CD4-positive, CD25-positive, alpha-beta regulatory T cell (primary cell): ENCODE measurements at regions not wholly inside any gene's neighbourhood (a gene's known extent, or its start where the extent isn't known, plus 50 kb on each side); places are given as distances from the start of the nearest gene placed in this dataset.

ENCODE experiments used
- ATAC-seq, 2 donors: fragments of 150-1000 bp; cut with Tn5 transposase; one replicate each; pipeline ENCODE4 v1.10.0; 2021; ENCODE audit warnings: low read depth in 2 of 2, moderate number of reproducible peaks in 2 of 2, moderate library complexity in 1 of 2
- DNase-seq, 3 donors: peaks; one replicate each; pipeline versions ENCODE4 v3.0.0 to v3.0.0-alpha.2; 2012 to 2022; ENCODE audit warnings: mixed read lengths in 1 of 3
- H3K27ac ChIP-seq: one replicate; pipeline ENCODE4 v1.7.0; 2013; ENCODE audit warnings: mild to moderate bottlenecking, low read length; ENCODE audit not compliant: insufficient read depth, poor library complexity, severe bottlenecking
- H3K27me3 ChIP-seq: one replicate; pipeline ENCODE4 v1.7.0; 2013; ENCODE audit warnings: low read length; ENCODE audit not compliant: control insufficient read depth, insufficient read depth
- H3K36me3 ChIP-seq: one replicate; pipeline ENCODE4 v1.7.0; 2013; ENCODE audit warnings: mild to moderate bottlenecking, low read length, moderate library complexity; ENCODE audit not compliant: control insufficient read depth, insufficient read depth
- H3K4me1 ChIP-seq: 2 replicates; pipeline ENCODE4 v1.7.0; 2013; ENCODE audit warnings: mild to moderate bottlenecking, low read length; ENCODE audit not compliant: insufficient read depth, control insufficient read depth, poor library complexity, severe bottlenecking
- H3K4me3 ChIP-seq: one replicate; pipeline ENCODE4 v1.7.0; 2013; ENCODE audit warnings: low read depth, mild to moderate bottlenecking, low read length, moderate library complexity
- H3K9me3 ChIP-seq, 2 experiments: 1 replicate in 1 of 2; 2 replicates in 1 of 2; pipeline ENCODE4 v1.7.0; 2013; ENCODE audit warnings: low read length in 2 of 2, mild to moderate bottlenecking in 1 of 2, moderate library complexity in 1 of 2; ENCODE audit not compliant: control insufficient read depth in 2 of 2
- H3K27ac Mint-ChIP-seq, 3 donors: one replicate each; pipeline ENCODE4 v1.8.0; 2020 to 2022; ENCODE audit warnings: mild to moderate bottlenecking in 3 of 3, mixed read lengths in 3 of 3, moderate library complexity in 2 of 3
- H3K27me3 Mint-ChIP-seq: one replicate; pipeline ENCODE4 v1.8.0; 2022; ENCODE audit warnings: mild to moderate bottlenecking, mixed read lengths
- H3K36me3 Mint-ChIP-seq: one replicate; pipeline ENCODE4 v1.8.0; 2020; ENCODE audit warnings: mixed read lengths
- H3K4me1 Mint-ChIP-seq, 4 donors: one replicate each; pipeline ENCODE4 v1.8.0; 2020 to 2022; ENCODE audit warnings: mixed read lengths in 4 of 4, mild to moderate bottlenecking in 1 of 4
- H3K4me3 Mint-ChIP-seq, 4 donors: one replicate each; pipeline ENCODE4 v1.8.0; 2020 to 2022; ENCODE audit warnings: mild to moderate bottlenecking in 4 of 4, mixed read lengths in 4 of 4, moderate library complexity in 3 of 4
- H3K9me3 Mint-ChIP-seq, 7 donors: one replicate each; pipeline ENCODE4 v1.8.0; 2020 to 2022; ENCODE audit warnings: mixed read lengths in 7 of 7, mild to moderate bottlenecking in 3 of 7, moderate library complexity in 2 of 7

DNA sequence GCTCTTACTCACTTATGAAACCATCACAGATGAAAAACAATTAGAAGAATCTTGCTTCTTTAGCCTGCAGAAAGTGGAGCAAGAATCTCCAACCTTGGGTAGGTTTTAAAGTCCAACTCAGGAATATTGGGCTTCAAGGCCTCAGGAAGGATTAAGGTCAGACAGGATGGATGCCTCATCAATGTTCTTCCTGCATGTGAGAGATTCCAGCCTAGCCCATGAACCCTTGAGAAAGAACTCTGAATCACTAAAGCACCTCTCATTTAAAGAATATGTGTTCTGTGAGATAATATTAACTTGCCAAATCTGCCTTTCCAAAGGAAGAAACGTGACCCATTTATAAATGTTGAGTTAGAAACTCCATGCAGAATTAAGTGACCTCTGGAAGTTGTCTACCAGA lies 345.2 kb upstream of the CAMK1G start:
- H3K9me3 ChIP-seq = no peaks in the 10 kb centered on the region
- H3K4me1 Mint-ChIP-seq = no peaks in the 10 kb centered on the region
- no peak overlapping the region for H3K4me3 ChIP-seq
- H3K27me3 ChIP-seq = no peaks in the 10 kb centered on the region
- H3K36me3 Mint-ChIP-seq = no peaks in the 10 kb centered on the region
- no peak overlapping the region for H3K4me3 Mint-ChIP-seq
- ATAC-seq (no peak), DNase-seq (no peak)
- no peak overlapping the region for H3K27ac Mint-ChIP-seq
- H3K27me3 Mint-ChIP-seq = peaks cover 4% of the 10 kb centered on the region
- H3K27ac ChIP-seq = no peak overlapping the region
- no peaks in the 10 kb centered on the region for H3K4me1 ChIP-seq
- peaks cover 0 to 2% (median 0%) of the 10 kb centered on the region in 7 donors for H3K9me3 Mint-ChIP-seq
- H3K36me3 ChIP-seq = no peaks in the 10 kb centered on the region

DNA sequence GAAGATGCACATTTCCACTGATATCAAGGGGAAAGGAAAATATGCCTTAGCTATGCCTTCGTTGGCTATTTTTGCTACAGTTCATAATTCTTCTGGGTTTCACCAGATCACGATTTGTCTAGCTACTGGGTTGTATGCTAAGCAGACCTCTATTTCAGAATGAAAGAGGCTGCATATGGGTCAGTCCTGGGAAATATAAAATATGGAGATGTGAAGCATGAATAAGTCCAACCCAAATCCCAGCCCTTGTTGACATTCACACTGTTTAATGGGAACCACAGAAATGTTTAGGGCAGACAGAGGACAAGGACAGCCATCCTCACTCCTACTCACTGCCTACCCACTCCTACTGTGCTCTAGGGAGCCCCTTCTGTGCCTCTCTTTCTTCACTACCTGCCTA lies 343.2 kb upstream of the CAMK1G start:
- no peak for ATAC-seq
- no peaks in the 10 kb centered on the region for H3K4me1 Mint-ChIP-seq

DNA sequence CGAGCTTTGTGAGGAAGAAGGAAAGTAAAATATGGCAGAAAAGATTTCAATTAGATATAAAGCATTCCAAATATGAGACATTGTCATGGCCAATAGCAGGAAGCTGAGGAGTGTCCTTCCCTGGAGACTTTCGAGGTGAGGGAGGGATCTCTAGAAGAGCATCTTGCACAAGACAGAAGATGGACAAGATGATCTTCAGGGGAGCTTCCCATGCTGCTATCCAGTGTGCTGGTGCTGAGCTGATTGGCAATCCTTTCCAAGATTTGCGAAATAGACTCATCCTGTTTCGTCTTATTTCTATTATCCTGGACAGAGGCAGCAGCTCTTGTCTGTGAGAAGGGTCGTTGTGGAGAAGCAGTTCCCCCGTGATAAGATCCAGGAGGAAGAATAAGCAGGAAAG lies 342.0 kb upstream of the CAMK1G start:
- no peaks in the 10 kb centered on the region for H3K4me1 Mint-ChIP-seq
- H3K27ac ChIP-seq = no peak overlapping the region
- H3K9me3 Mint-ChIP-seq = peaks cover 0 to 6% (median 0%) of the 10 kb centered on the region in 7 donors

More for the DNA sequence above, 343.2 kb upstream of the CAMK1G start:
- peaks cover 0 to 3% (median 0%) of the 10 kb centered on the region in 7 donors for H3K9me3 Mint-ChIP-seq
- Histone ChIP-seq H3K4me1 (no peaks in the 10 kb centered on the region), H3K36me3 (no peaks in the 10 kb centered on the region), H3K4me3 (no peak overlapping the region), H3K27ac (no peak overlapping the region), H3K27me3 (no peaks in the 10 kb centered on the region), H3K9me3 (no peaks in the 10 kb centered on the region)
- H3K27ac Mint-ChIP-seq = no peak overlapping the region
- H3K4me3 Mint-ChIP-seq = no peak overlapping the region
- H3K27me3 Mint-ChIP-seq = peaks cover 4% of the 10 kb centered on the region
- H3K36me3 Mint-ChIP-seq = no peaks in the 10 kb centered on the region
- DNase-seq = no peak

DNA sequence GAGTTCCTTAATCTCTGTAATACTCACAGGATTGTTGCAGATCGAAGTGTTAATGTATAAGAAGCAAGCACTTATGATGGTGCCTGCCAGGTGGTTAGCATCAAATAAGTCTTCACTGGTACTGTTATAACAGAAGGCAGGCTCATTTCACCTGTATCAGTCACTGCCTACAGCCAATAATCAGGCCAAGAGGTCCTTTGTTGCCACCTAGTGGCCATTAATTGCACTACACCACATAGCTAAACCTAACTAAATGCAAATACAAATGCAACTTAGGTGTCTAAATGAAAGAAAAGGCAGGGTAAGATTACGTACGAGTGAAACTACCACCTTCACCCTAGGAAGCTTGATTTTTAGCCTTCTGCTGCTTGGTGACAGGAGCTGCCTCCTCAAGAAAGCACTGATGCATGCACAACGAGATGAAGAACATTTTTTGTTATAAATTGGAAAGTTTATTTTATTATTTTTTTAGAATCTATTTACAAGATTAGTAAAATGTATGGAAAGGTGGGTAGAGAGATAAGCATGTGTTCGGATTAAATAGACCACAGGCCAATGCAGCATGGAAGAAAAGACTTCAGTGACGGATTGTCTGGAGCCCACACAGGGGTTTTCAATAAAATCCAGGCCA lies 334.8 kb upstream of the CAMK1G start:
- no peaks in the 10 kb centered on the region for H3K4me1 Mint-ChIP-seq
- H3K27ac ChIP-seq = no peak overlapping the region
- H3K27ac Mint-ChIP-seq = no peak overlapping the region
- H3K36me3 Mint-ChIP-seq = no peaks in the 10 kb centered on the region
- peaks cover 4% of the 10 kb centered on the region for H3K27me3 Mint-ChIP-seq
- H3K4me3 Mint-ChIP-seq = no peak overlapping the region
- peak; percentile 3 to 57 (median 25) for DNase-seq
- no peaks in the 10 kb centered on the region for H3K4me1 ChIP-seq
- no peaks in the 10 kb centered on the region for H3K27me3 ChIP-seq
- no peaks in the 10 kb centered on the region for H3K9me3 ChIP-seq
- H3K36me3 ChIP-seq = no peaks in the 10 kb centered on the region
- H3K4me3 ChIP-seq = no peak overlapping the region
- no peak for ATAC-seq
- H3K9me3 Mint-ChIP-seq = peaks cover 0 to 4% (median 0%) of the 10 kb centered on the region in 7 donors

More for the DNA sequence above, 342.0 kb upstream of the CAMK1G start:
- no peak overlapping the region for H3K4me3 ChIP-seq
- Mint-ChIP-seq H3K27ac (no peak overlapping the region), H3K36me3 (no peaks in the 10 kb centered on the region), H3K4me3 (no peak overlapping the region), H3K27me3 (peaks cover 4% of the 10 kb centered on the region)
- H3K4me1 ChIP-seq = no peaks in the 10 kb centered on the region
- no peak for ATAC-seq
- H3K9me3 ChIP-seq = no peaks in the 10 kb centered on the region
- DNase-seq = no peak
- no peaks in the 10 kb centered on the region for H3K36me3 ChIP-seq
- H3K27me3 ChIP-seq = no peaks in the 10 kb centered on the region

DNA sequence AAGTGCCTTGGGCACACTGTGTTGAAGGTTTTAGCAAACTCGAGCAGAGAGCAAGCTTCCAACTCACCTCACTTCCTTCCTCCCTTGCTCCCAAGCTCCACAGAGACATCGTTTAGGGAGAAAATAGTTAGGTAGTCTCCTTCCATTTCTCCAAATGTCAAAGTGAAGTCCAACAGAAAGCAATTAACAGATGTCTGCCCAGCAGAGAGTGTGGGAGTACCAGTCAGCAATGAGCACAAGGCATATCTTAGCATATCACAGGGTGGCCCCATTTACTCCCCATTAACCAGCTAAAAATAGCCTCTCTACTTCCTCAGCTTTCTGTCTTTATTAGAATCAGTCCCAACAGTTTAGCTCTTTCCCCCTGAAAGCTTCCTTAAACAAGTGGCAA lies 334.2 kb upstream of the CAMK1G start:
- Histone ChIP-seq H3K9me3 (no peaks in the 10 kb centered on the region), H3K36me3 (no peaks in the 10 kb centered on the region), H3K27ac (no peak overlapping the region), H3K4me1 (no peaks in the 10 kb centered on the region), H3K27me3 (no peaks in the 10 kb centered on the region), H3K4me3 (no peak overlapping the region)
- H3K4me1 Mint-ChIP-seq = no peaks in the 10 kb centered on the region
- H3K4me3 Mint-ChIP-seq = no peak overlapping the region
- DNase-seq = no peak
- peaks cover 4% of the 10 kb centered on the region for H3K27me3 Mint-ChIP-seq
- ATAC-seq = no peak
- H3K36me3 Mint-ChIP-seq = no peaks in the 10 kb centered on the region
- peaks cover 0 to 4% (median 0%) of the 10 kb centered on the region in 7 donors for H3K9me3 Mint-ChIP-seq
- no peak overlapping the region for H3K27ac Mint-ChIP-seq

DNA sequence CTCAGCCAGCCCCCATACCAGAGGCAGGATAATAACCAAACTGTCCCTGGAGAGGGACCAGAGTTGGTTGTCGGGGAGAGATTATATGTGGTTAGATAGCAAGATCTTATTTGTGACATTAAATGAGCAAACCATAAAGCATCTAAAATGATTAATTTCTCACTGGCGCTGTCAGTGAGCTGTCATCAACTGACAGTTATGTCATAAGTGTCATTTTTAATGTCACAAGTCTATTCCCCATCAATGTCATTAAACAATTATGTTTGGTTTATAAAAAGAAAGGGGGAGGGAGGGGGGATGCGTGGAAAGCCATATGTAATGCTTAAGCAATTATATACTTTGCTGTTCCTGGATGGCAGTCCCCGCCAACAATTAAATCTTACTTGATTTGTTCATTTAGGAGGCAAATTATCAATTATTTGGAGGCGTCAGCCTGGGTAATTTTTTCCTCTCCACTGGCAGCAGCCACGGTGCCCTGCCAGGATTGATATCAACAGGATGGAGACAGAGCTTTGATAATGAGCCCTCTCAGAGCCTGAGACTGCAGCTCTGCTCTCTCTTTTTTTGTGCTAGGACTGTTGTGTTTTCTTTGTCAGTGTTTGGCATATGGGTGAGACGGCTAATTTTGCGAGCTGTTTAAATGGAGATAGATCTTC lies 333.6 kb upstream of the CAMK1G start:
- ATAC-seq (no peak), DNase-seq (no peak)
- Mint-ChIP-seq H3K9me3 (peaks cover 0 to 4% (median 0%) of the 10 kb centered on the region in 7 donors), H3K36me3 (no peaks in the 10 kb centered on the region), H3K4me3 (no peak overlapping the region), H3K27ac (no peak overlapping the region), H3K4me1 (no peaks in the 10 kb centered on the region), H3K27me3 (peaks cover 4% of the 10 kb centered on the region)
- H3K27ac ChIP-seq = no peak overlapping the region
- H3K27me3 ChIP-seq = no peaks in the 10 kb centered on the region
- no peaks in the 10 kb centered on the region for H3K4me1 ChIP-seq
- H3K9me3 ChIP-seq = no peaks in the 10 kb centered on the region
- H3K36me3 ChIP-seq = no peaks in the 10 kb centered on the region
- H3K4me3 ChIP-seq = no peak overlapping the region

DNA sequence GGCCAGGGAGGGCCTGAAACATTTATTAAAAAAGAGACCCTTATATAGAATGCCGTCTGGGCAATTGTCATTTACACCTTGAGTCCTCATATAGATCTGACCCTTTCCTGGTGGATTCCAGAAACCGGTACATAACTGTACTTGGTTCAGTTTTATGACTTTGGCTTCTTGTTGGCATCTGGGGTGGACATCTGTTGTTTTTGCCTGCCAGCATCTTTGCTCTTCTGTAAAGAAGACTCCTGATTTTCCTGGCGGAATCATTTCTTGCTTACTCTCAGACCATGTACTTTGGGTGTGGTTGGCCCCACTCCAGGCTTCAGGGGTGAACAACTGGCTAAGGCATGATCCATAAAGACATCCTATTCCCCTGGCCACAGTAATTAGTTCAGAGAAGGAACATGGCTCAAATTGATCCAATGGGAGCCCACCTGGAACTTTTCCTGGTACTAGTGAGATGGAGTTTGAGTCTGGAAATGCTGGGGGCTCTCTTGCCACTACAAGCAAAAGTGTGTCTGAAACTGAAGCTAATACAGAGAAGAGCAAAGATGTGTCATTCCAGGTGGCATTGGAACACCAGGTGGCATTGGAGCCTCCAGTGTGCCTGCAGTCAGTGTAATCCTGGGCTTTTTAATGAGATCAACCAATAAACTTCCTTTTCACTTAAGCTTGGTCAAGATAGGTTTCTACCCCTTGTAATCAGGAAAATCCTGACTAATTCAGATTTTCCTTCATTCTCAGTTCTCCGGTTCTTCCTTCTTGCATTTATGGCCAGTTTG lies 332.5 kb upstream of the CAMK1G start:
- peaks cover 0 to 5% (median 0%) of the 10 kb centered on the region in 7 donors for H3K9me3 Mint-ChIP-seq
- no peak overlapping the region for H3K4me3 ChIP-seq
- no peaks in the 10 kb centered on the region for H3K4me1 Mint-ChIP-seq
- peaks cover 4% of the 10 kb centered on the region for H3K27me3 Mint-ChIP-seq
- no peak overlapping the region for H3K27ac Mint-ChIP-seq
- no peak overlapping the region for H3K4me3 Mint-ChIP-seq
- no peaks in the 10 kb centered on the region for H3K36me3 Mint-ChIP-seq
- ATAC-seq (no peak), DNase-seq (no peak)
- no peaks in the 10 kb centered on the region for H3K27me3 ChIP-seq
- no peaks in the 10 kb centered on the region for H3K9me3 ChIP-seq
- no peaks in the 10 kb centered on the region for H3K4me1 ChIP-seq
- no peak overlapping the region for H3K27ac ChIP-seq
- no peaks in the 10 kb centered on the region for H3K36me3 ChIP-seq
